ENCODE measurements at regions not wholly inside any gene's neighbourhood (a gene's known extent, or its start where the extent isn't known, plus 50 kb on each side); places are given as distances from the start of the nearest gene placed in this dataset.
"Not testable (repeated sequence)": the region's sequence is repeated elsewhere in the genome, so short reads cannot be mapped to it uniquely, and the experiment has no call there.

DNA sequence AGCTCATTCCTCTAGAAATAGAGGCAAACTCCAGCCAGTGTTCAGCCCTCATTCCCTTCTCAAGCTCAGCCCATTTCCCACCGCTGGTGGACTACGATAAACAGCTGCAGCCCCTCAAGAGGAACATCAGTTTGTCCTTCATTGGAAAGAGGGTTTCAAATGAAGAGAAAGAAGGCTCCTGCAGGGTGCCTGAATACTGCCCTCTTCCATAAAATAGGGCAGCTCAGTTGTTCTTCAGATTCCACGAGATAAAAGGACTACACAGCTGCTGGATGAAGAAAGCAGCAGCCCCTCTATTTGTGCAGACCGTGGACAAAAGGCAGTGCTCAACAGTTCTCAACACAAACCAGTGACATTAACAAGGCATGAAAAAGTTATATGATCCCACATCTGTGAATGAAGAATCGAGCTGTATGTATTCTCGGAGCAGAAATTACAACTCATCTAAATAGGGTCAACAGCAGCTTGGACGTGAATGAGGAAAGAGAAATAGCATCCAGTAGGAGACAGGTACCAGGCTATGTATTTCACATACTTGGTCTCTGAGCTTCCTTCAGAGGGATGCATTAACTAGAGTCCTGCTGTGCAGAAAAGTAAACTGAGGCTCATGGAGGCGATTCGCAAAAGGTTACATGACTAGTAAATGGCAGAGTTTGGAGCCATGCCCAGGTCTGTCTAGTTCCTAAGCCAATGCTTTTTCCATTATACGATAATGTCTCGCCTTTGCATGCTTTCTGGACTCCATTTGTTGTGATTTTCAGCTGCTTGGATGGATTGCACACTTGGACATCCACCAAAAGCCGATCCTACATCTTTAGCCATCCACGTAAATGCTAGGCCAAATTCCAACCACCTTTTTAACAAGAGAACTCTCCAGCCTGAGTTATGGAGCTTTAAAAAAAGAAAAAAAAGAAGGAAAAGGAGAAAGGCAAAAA lies 301.2 kb upstream of the PPARGC1A start:
- TF ChIP-seq TAF1 (IDR thresholded peaks at IDR 0.05; ENCODE audit: borderline replicate concordance, low read depth, low read length) (no peak), POLR2A (IDR thresholded peaks at IDR 0.05; ENCODE audit: low read depth, low read length) (no peak), POLR2AphosphoS5 (IDR thresholded peaks at IDR 0.05; ENCODE audit: low read depth, low read length) (no peak)
- no peak for DNase-seq (ENCODE audit: insufficient read length)
- no peak for FAIRE-seq

DNA sequence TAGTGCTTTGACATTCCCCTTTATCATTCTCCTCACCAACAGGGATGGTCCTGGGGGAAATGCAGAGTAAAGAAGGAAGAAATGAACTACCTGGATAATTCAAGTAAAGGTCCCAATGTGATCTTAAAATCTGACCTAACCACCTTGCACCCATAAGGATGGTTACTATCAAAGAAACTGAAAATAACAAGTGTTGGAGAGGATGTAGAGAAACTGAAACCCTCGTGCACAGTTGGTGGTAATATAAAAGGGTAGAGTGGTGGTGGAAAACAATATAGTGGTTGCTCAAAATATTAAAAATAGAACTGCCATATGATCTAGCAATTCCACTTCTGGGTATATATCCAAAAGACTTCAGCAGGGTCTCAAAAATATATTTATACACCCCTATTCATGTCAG lies 298.6 kb upstream of the PPARGC1A start:
- no peak for DNase-seq (ENCODE audit: insufficient read length)
- FAIRE-seq, result no peak
- TF ChIP-seq POLR2AphosphoS5 (IDR thresholded peaks at IDR 0.05; ENCODE audit: low read depth, low read length) (no peak), TAF1 (IDR thresholded peaks at IDR 0.05; ENCODE audit: borderline replicate concordance, low read depth, low read length) (no peak), POLR2A (IDR thresholded peaks at IDR 0.05; ENCODE audit: low read depth, low read length) (no peak)

DNA sequence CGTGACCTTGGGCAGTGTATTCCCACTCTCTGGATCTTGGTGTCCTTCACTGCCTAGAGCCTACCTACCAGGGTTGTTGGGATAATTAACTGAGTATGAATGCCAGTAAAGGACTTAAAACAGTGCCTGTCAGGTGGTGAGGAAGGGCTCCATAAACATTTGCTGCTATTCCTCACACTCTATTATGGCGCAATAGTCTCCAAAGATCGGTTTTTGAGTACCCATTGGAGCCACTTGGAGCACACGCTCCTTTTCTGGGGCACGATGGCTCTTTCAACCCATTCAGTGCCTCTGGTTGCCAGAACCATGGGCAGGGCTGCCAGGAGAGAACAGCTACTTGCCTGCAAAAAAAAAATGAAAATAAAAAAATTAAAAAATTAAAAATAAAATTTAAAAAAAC lies 296.6 kb upstream of the PPARGC1A start:
- FAIRE-seq, result no peak
- TF ChIP-seq TAF1 (IDR thresholded peaks at IDR 0.05; ENCODE audit: borderline replicate concordance, low read depth, low read length) (no peak), POLR2AphosphoS5 (IDR thresholded peaks at IDR 0.05; ENCODE audit: low read depth, low read length) (no peak), POLR2A (IDR thresholded peaks at IDR 0.05; ENCODE audit: low read depth, low read length) (no peak)
- DNase-seq (ENCODE audit: insufficient read length), result no peak

DNA sequence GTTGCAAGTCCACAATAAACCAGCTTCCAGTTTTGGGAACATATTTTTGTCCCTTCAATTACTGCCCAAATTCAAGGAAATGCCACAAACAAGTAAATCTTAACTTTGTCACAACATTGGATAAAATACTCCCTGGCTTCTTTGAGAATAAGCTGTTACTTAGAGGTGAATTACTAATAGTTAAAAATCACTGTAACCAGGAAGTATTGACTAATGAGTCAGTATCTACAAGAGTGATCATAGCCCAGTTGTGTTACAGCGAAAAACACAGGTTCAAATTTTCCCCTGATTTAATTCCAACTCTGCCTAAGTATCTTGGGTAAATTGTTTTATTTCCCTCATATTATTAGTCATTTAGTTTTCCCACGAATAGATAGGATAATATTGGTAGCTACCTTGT lies 291.2 kb upstream of the PPARGC1A start:
- no peak for DNase-seq (ENCODE audit: insufficient read length)
- FAIRE-seq, result no peak
- no peak for TF ChIP-seq POLR2A (IDR thresholded peaks at IDR 0.05; ENCODE audit: low read depth, low read length)
- no peak for TF ChIP-seq POLR2AphosphoS5 (IDR thresholded peaks at IDR 0.05; ENCODE audit: low read depth, low read length)
- no peak for TF ChIP-seq TAF1 (IDR thresholded peaks at IDR 0.05; ENCODE audit: borderline replicate concordance, low read depth, low read length)

DNA sequence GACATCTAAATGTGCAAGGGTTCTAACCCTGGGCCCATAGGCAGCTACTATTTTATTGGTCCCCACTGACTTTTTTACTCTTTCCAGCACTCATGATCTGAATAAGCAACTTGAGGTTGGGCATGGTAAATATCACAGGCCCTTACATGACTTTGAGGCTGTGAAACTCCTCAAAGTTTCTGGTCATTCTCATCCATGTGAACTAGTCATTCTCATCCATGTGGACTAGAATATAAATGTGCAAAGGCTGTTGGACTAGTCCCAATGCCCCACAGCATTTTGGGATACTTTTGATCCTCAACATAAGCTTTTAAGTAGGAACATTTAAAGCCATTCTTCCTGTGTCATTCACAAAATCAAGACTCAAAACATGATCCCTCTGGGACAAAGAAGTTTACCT lies 290.7 kb upstream of the PPARGC1A start:
- TF ChIP-seq TAF1 (IDR thresholded peaks at IDR 0.05; ENCODE audit: borderline replicate concordance, low read depth, low read length), result no peak
- no peak for TF ChIP-seq POLR2AphosphoS5 (IDR thresholded peaks at IDR 0.05; ENCODE audit: low read depth, low read length)
- no peak for FAIRE-seq
- no peak for DNase-seq (ENCODE audit: insufficient read length)

DNA sequence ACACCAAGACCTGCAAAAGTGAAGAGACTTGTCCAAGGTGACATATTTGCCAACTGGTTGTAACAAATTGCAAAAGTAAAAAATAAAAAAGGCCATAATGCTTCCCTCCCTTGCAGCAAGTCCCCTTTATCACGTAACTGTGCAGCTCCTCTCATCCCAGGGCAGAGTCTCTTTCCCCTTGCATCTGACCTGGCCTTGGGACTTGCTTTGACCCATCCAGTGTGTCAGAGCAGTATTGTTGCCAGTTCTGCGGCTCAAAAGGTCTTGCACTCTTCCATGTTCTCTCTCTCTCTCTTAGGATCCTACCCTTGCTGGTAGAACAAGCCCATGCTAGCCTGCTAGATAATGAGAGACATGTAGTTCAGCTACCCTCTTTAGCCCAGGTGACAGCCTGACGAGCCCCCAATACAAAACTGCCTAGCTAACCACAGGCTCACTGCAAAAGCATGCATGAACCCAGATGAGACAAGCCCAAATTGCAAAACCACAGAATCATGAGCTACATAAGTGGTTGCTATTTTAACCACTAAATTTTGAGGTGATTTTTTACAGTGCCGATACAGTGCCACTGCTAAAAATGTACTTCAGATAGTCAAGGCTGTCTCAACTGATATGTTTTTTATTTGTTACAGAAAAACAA lies 289.5 kb upstream of the PPARGC1A start:
- DNase-seq (ENCODE audit: insufficient read length), result no peak
- no peak for FAIRE-seq
- no peak for TF ChIP-seq TAF1 (IDR thresholded peaks at IDR 0.05; ENCODE audit: borderline replicate concordance, low read depth, low read length)
- TF ChIP-seq POLR2A (IDR thresholded peaks at IDR 0.05; ENCODE audit: low read depth, low read length), result no peak
- TF ChIP-seq POLR2AphosphoS5 (IDR thresholded peaks at IDR 0.05; ENCODE audit: low read depth, low read length), result no peak

DNA sequence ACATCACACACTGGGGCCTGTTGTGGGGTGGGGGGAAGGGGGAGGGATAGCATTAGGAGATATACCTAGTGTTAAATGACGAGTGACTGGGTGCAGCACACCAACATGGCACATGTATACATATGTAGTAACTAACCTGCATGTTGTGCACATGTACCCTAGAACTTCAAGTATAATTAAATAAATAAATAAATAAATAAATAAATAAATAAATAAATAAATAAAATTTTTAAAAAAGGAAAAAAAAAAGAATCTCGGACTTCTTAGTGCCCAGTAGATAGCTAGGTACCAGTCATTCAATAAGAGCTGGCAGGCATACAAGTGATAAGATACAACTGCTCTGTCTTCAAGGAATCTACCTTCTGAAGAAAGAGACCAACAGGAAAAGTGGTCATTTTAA lies 287.6 kb upstream of the PPARGC1A start:
- not testable (repeated sequence) for DNase-seq (ENCODE audit: insufficient read length); FAIRE-seq

DNA sequence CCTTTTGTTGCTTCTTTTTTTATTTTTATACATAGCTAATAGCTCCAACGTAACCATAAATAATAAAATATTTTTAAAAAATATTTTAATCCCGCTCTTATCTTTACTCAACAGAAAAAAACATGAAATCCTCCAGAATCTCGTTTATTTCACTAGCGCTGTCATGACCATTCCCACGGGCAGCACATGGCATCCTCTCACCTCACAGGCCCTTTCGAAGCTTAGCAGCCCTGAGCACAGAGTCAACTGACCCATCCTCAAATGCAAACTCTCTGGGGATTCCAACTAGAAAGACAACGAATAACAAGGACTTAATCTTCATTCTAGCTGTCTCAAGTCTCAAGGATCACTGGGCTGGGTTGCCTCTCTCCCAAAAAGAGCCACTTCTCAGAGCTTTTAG lies 285.9 kb upstream of the PPARGC1A start:
- DNase-seq (ENCODE audit: insufficient read length) (no peak), FAIRE-seq (no peak)
- TF ChIP-seq POLR2A (IDR thresholded peaks at IDR 0.05; ENCODE audit: low read depth, low read length) (no peak), TAF1 (IDR thresholded peaks at IDR 0.05; ENCODE audit: borderline replicate concordance, low read depth, low read length) (no peak), POLR2AphosphoS5 (IDR thresholded peaks at IDR 0.05; ENCODE audit: low read depth, low read length) (no peak)

DNA sequence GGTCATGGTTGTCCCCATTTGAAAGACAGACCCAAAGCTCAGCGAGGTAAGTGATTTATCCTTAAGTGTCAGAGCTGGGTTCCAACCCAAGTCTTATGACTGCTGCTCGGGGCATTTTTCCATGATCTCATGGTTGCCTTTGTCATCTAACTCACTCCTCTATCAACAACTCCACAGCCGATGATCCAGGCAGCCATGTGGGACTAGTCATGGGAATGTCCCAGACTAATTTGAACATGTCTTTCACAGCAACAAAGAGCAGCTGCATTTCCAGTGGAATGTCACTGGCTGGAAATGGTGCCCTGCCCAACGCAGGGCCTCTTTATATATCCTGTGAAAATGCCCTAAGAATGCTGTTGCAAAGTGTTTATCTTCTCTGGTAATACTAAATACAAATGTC lies 284.8 kb upstream of the PPARGC1A start:
- TF ChIP-seq POLR2A (IDR thresholded peaks at IDR 0.05; ENCODE audit: low read depth, low read length) (no peak), TAF1 (IDR thresholded peaks at IDR 0.05; ENCODE audit: borderline replicate concordance, low read depth, low read length) (no peak), POLR2AphosphoS5 (IDR thresholded peaks at IDR 0.05; ENCODE audit: low read depth, low read length) (no peak)
- DNase-seq (ENCODE audit: insufficient read length) (no peak), FAIRE-seq (no peak)

DNA sequence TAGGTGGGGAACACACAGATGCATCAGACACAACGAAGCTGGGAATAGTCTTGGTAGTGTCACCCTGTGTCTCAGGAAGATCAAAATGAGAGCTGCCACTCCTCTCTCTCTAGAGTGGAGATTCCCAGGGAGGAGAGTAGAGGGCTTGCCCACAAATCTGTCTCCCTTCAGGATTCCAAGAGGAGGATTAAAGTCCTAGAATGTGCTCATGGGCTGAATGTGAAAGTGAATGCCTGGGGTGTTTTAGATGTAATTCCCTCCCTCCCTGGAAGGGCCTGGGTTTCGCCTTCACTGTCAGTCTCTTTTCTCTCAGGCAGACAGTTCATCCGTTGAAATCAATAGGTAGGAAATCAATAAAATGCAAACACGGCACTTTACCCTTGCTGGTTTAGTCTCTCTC lies 282.6 kb upstream of the PPARGC1A start:
- no peak for FAIRE-seq
- DNase-seq (ENCODE audit: insufficient read length), result no peak
- TF ChIP-seq POLR2A (IDR thresholded peaks at IDR 0.05; ENCODE audit: low read depth, low read length) (no peak), POLR2AphosphoS5 (IDR thresholded peaks at IDR 0.05; ENCODE audit: low read depth, low read length) (no peak), TAF1 (IDR thresholded peaks at IDR 0.05; ENCODE audit: borderline replicate concordance, low read depth, low read length) (no peak)

DNA sequence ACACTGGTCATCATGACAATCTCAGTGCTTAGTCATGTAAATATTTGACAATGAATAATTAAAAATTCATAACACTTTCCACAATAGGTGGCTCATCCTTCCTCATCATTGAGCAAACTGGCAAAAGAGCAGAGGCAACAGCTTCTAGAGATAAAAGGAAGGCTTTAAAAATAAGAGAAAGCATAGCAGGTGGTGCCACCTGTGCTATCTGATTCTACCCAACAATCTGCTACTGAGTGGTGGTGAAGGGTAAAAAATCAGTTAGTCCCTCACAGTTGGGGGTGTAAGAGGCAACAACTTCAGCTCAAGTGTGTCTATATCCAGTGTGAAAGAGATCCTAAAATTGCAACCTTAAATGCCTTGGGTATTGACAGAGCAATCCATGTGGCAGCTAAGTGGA lies 280.1 kb upstream of the PPARGC1A start:
- FAIRE-seq (no peak), DNase-seq (ENCODE audit: insufficient read length) (no peak)

DNA sequence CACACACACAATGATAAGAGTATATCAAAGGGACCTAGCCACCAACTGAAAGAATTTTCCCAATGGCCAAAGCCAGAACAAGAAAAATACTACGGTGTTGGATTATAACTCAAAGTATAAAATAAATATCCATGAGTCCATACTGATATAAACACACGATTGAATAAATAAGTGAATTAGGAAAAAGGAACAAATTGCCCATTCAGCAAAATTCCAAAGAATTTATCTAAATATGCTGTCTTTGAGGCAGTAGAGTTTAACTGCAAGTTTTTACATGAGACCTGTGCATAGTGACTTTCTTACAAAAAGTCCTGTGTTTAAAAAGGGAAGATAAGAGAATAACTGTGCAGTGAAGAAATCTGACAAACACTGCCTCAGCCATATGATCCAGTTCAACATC lies 278.8 kb upstream of the PPARGC1A start:
- FAIRE-seq, result no peak
- no peak for TF ChIP-seq TAF1 (IDR thresholded peaks at IDR 0.05; ENCODE audit: borderline replicate concordance, low read depth, low read length)
- TF ChIP-seq POLR2AphosphoS5 (IDR thresholded peaks at IDR 0.05; ENCODE audit: low read depth, low read length), result no peak
- no peak for TF ChIP-seq POLR2A (IDR thresholded peaks at IDR 0.05; ENCODE audit: low read depth, low read length)

More for the DNA sequence above, 280.1 kb upstream of the PPARGC1A start:
- TF ChIP-seq POLR2AphosphoS5 (IDR thresholded peaks at IDR 0.05; ENCODE audit: low read depth, low read length) (no peak), POLR2A (IDR thresholded peaks at IDR 0.05; ENCODE audit: low read depth, low read length) (no peak)

More for the DNA sequence above, 278.8 kb upstream of the PPARGC1A start:
- DNase-seq (ENCODE audit: insufficient read length), result no peak

All from GM12892 (cell line).